K562 (cell line): ENCODE measurements at regions not wholly inside any gene's neighbourhood (a gene's known extent, or its start where the extent isn't known, plus 50 kb on each side); places are given as distances from the start of the nearest gene placed in this dataset.

Source experiments
- ATAC-seq: fragments of 200-7000 bp; cut with Tn5 transposase; 3 replicates; pipeline ENCODE4 v1.9.1; 2020; ENCODE audit warnings: moderate library complexity
- BruUV-seq: library from RNA; stranded (reverse); fragments of 400-500 nt; replicated peaks from 2 replicates; lab custom pipeline; 2021; lab: Mats Ljungman, UMichigan
- CTCF ChIA-PET: fragments of 300-600 bp; formaldehyde crosslinking; extraction: SDS; loops from one replicate; lab custom pipeline; 2021; ENCODE audit warnings: low intra/inter-chr PET ratio; lab: Yijun Ruan, JAX
- POLR2A ChIA-PET: fragments of 300-600, 350-650 bp; sonication (Branson Sonifier 250); formaldehyde crosslinking; extraction: SDS; loops from one replicate; lab custom pipeline; 2021; ENCODE audit warnings: antibody characterized with exemption, inconsistent platforms; lab: Yijun Ruan, JAX
- DNase-seq, 4 experiments: peaks; one replicate each; pipeline versions ENCODE4 v3.0.0 to v3.0.0-alpha.2; 2011 to 2018; ENCODE audit warnings: low spot score in 3 of 4, mixed read lengths in 3 of 4; ENCODE audit errors: extremely low read depth in 1 of 4
- FAIRE-seq: peaks from 2 replicates; lab custom pipeline; 2011; peaks lifted over from hg19 to GRCh38; lab: Jason Lieb, UNC
- H2AFZ ChIP-seq: 2 replicates; pipeline ENCODE4 v1.6.0; 2011; ENCODE audit warnings: low read depth, low read length, control low read depth, inconsistent platforms
- H3K27ac ChIP-seq: fragments of 200-600 bp; 3 replicates; pipeline ENCODE4 v1.8.0; 2011; ENCODE audit warnings: low read depth, mild to moderate bottlenecking, control low read depth, inconsistent platforms, low read length, moderate library complexity, mixed read lengths; ENCODE audit errors: extremely low read depth
- H3K27me3 ChIP-seq, 2 experiments: fragments of 300-600 bp in 1 of 2; 2 replicates in 1 of 2; 3 replicates in 1 of 2; pipeline versions ENCODE4 v1.6.0 to v1.8.0; 2011; ENCODE audit warnings: inconsistent platforms in 2 of 2, low read length in 2 of 2, mild to moderate bottlenecking in 1 of 2, mixed read lengths in 1 of 2, moderate library complexity in 1 of 2; ENCODE audit not compliant: control insufficient read depth in 2 of 2, insufficient read depth in 2 of 2
- H3K36me3 ChIP-seq: fragments of 300-600 bp; 3 replicates; pipeline ENCODE4 v1.8.0; 2011; ENCODE audit warnings: mild to moderate bottlenecking, low read length, inconsistent platforms; ENCODE audit not compliant: control insufficient read depth, insufficient read depth
- H3K4me1 ChIP-seq, 2 experiments: fragments of 200-600 bp in 1 of 2; replicated peaks in 1 of 2; 2 replicates in 1 of 2; 3 replicates in 1 of 2; pipeline versions ENCODE4 v1.5.1 to v1.8.0; 2011; ENCODE audit warnings: inconsistent platforms in 2 of 2, low read length in 2 of 2, mild to moderate bottlenecking in 1 of 2, mixed read lengths in 1 of 2, moderate library complexity in 1 of 2; ENCODE audit not compliant: control insufficient read depth in 2 of 2, insufficient read depth in 2 of 2
- H3K4me2 ChIP-seq: 2 replicates; pipeline ENCODE4 v1.6.1; 2011; ENCODE audit warnings: low read length, control low read depth, inconsistent platforms, mixed read lengths; ENCODE audit not compliant: insufficient read depth
- H3K4me3 ChIP-seq: fragments of 200-600 bp; sonication (generic), shearing (Covaris generic); 2 replicates; pipeline ENCODE4 v1.5.1; 2016; ENCODE audit warnings: control low read depth, inconsistent platforms
- H3K79me2 ChIP-seq: fragments of 200-600 bp; 3 replicates; pipeline ENCODE4 v1.8.0; 2011; ENCODE audit warnings: low read length, inconsistent platforms; ENCODE audit not compliant: control insufficient read depth, insufficient read depth
- H3K9ac ChIP-seq, 2 experiments: 2 replicates each; pipeline versions ENCODE4 v1.6.0 to v1.6.1; 2011; ENCODE audit warnings: low read depth in 2 of 2, low read length in 2 of 2, control low read depth in 1 of 2, inconsistent platforms in 1 of 2, mild to moderate bottlenecking in 1 of 2, mixed read lengths in 1 of 2; ENCODE audit not compliant: insufficient read depth in 1 of 2
- H3K9me1 ChIP-seq: one replicate; pipeline ENCODE4 v1.6.0; 2011; ENCODE audit warnings: inconsistent platforms, mild to moderate bottlenecking, low read length, moderate library complexity; ENCODE audit not compliant: control insufficient read depth, insufficient read depth
- H3K9me3 ChIP-seq: replicated peaks from 2 replicates; pipeline ENCODE4 v1.5.1; 2011; ENCODE audit warnings: low read depth, low read length, inconsistent platforms; ENCODE audit not compliant: control insufficient read depth, insufficient read depth
- H4K20me1 ChIP-seq: replicated peaks from 2 replicates; pipeline ENCODE4 v1.6.1; 2011; ENCODE audit warnings: low read length, inconsistent platforms, mixed read lengths; ENCODE audit not compliant: control insufficient read depth, insufficient read depth
- CXXC5 ChIP-seq: fragments of 250-450 bp; sonication (Bioruptor Pico); IDR thresholded peaks from 2 replicates; pipeline ENCODE4 v1.8.0; 2022; ENCODE audit warnings: inconsistent platforms, mild to moderate bottlenecking, moderate library complexity
- IFI16 ChIP-seq: fragments of 250-450 bp; sonication (Bioruptor Pico); IDR thresholded peaks from 2 replicates; pipeline ENCODE4 v2.1.2; 2022; ENCODE audit warnings: mild to moderate bottlenecking, inconsistent platforms
- NR0B1 ChIP-seq: fragments of 450-650 bp; IDR thresholded peaks from one replicate; pipeline ENCODE4 v1.6.1; 2018; ENCODE audit warnings: mild to moderate bottlenecking, moderate library complexity; ENCODE audit not compliant: partially characterized antibody
- SMARCA4 ChIP-seq: fragments of 450-650 bp; IDR thresholded peaks from 2 replicates; pipeline ENCODE4 v1.6.1; 2016
- UBTF ChIP-seq, 2 experiments: IDR thresholded peaks; 2 replicates each; pipeline ENCODE4 v1.6.1; 2012; ENCODE audit warnings: improper control_type of control experiment in 2 of 2, low read depth in 2 of 2, low read length in 2 of 2, borderline replicate concordance in 1 of 2
- ZFP36 ChIP-seq: fragments of 150-350 bp; IDR thresholded peaks from 2 replicates; pipeline ENCODE4 v1.6.1; 2018; ENCODE audit warnings: low read length, low read depth; ENCODE audit not compliant: partially characterized antibody
- ZNF232 ChIP-seq: sonication (generic); formaldehyde crosslinking; IDR thresholded peaks from 2 replicates; pipeline ENCODE4 v1.8.0; 2022; ENCODE audit warnings: mild to moderate bottlenecking, missing genetic modification reagents
- ZNF280A ChIP-seq: fragments of 450-650 bp; IDR thresholded peaks from 2 replicates; pipeline ENCODE4 v1.6.1; 2018; ENCODE audit warnings: mild to moderate bottlenecking, low read depth; ENCODE audit not compliant: partially characterized antibody
- WGBS: fragments of 100-300 bp; shearing (Covaris generic); methylation state at CpG from one replicate; pipeline ENCODE4 v1.1.6; 2016; ENCODE audit warnings: low coverage, mixed read lengths; ENCODE audit not compliant: insufficient coverage; ENCODE audit errors: missing lambda C conversion rate; 5-methylcytosine and 5-hydroxymethylcytosine counted together
- in situ Hi-C: fragments of 300-500 bp; cut with MboI; formaldehyde crosslinking; loops from 4 replicates; pipeline ENCODE4 v1.15.0; 2018; ENCODE audit warnings: inconsistent platforms, mixed read lengths
- intact Hi-C: fragments of 100-400 bp; cut with micrococcal nuclease; formaldehyde crosslinking; loops from 2 replicates; pipeline ENCODE4 v1.14.2; 2022
- TF ChIP-seq, protein P1 (sequence below): fragments of 250-450 bp; sonication (Bioruptor Pico); IDR thresholded peaks from 2 replicates; pipeline ENCODE4 v1.5.1; 2021; ENCODE audit warnings: mild to moderate bottlenecking

DNA sequence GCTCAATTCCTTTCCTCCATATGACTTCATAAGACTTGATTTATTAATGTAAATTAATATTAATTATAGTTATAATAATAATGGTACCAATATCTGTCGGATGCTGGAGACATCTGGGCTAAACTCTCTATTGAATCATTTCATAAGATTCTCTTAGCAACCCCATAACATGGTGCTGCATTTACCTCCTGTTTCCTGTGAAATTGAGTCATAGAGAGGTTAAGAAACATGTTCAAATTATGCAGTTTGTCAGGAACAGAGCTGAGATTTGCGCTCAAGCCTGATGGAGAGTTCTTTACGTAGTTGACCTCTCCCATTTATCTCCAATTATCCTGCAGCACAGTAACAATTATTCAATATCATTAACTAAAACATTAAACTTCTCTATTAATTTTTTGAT, 621.8 kb upstream of the FZD8 start (continued):
- TF ChIP-seq ZNF280A = no peak
- TF ChIP-seq ZFP36 = no peak
- TF ChIP-seq SMARCA4 = no peak

GRCh38 chr10:36256948-36257356, 614.9 kb upstream of the FZD8 start:
- Histone ChIP-seq H3K27ac (no peak overlapping the region), H3K79me2 (no peaks in the 10 kb centered on the region), H3K4me1 (no peaks in the 10 kb centered on the region), H4K20me1 (no peaks in the 10 kb centered on the region), H3K9ac (no peak overlapping the region), H3K36me3 (no peaks in the 10 kb centered on the region), H2AFZ (no peak overlapping the region), H3K9me1 (no peaks in the 10 kb centered on the region), H3K4me3 (no peak overlapping the region), H3K4me2 (no peak overlapping the region), H3K27me3 (no peaks in the 10 kb centered on the region), H3K9me3 (no peaks in the 10 kb centered on the region)
- no TSS peak for BruUV-seq
- in situ Hi-C loops = no loop called here
- ChIA-PET CTCF (no interaction called here), POLR2A (no interaction called here)
- ATAC-seq = no peak
- no peak for FAIRE-seq
- intact Hi-C loops = no loop called here
- no peak for DNase-seq
- 0% methylated on average over 2 of the region's 2 CpGs for WGBS
- no peak for TF ChIP-seq CXXC5
- TF ChIP-seq IFI16 = no peak
- TF ChIP-seq ZNF232 (CRISPR knock-in tag) = no peak
- no peak for TF ChIP-seq NR0B1
- TF ChIP-seq UBTF (IDR thresholded peaks at IDR 0.05; ENCODE audit: borderline replicate concordance in 1 of 2, low read depth in 2 of 2, low read length in 2 of 2) = no peak
- TF ChIP-seq, protein P1, sequence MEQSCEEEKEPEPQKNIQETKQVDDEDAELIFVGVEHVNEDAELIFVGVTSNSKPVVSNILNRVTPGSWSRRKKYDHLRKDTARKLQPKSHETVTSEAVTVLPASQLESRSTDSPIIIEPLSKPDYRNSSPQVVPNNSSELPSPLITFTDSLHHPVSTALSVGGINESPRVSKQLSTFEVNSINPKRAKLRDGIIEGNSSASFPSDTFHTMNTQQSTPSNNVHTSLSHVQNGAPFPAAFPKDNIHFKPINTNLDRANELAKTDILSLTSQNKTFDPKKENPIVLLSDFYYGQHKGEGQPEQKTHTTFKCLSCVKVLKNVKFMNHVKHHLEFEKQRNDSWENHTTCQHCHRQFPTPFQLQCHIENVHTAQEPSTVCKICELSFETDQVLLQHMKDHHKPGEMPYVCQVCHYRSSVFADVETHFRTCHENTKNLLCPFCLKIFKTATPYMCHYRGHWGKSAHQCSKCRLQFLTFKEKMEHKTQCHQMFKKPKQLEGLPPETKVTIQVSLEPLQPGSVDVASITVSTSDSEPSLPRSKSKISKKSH (CRISPR knock-in tag) = no peak
